Activated CD4-positive, CD25-positive, alpha-beta regulatory T cell treated with anti-CD3 and anti-CD28 coated beads, Interleukin-2, amount 50 U/mL, for 24 hours (primary cell): ENCODE measurements at regions not wholly inside any gene's neighbourhood (a gene's known extent, or its start where the extent isn't known, plus 50 kb on each side); places are given as distances from the start of the nearest gene placed in this dataset.
"Not testable (repeated sequence)": the region's sequence is repeated elsewhere in the genome, so short reads cannot be mapped to it uniquely, and the experiment has no call there.

Source experiments
- ATAC-seq, 2 donors: fragments of 150-1000 bp; cut with Tn5 transposase; one replicate each; pipeline ENCODE4 v1.10.0; 2021; ENCODE audit warnings: mild to moderate bottlenecking in 1 of 2, moderate library complexity in 1 of 2

- ATAC-seq = no peak
Observed at GRCh38 chr5:101458587-101458986, 555.5 kb upstream of the ST8SIA4 start.

GRCh38 chr5:101455851-101456250 lies 552.8 kb upstream of the ST8SIA4 start:
- no peak for ATAC-seq

- ATAC-seq = no peak
Observed at GRCh38 chr5:101455048-101455447, 552.0 kb upstream of the ST8SIA4 start.

- ATAC-seq = not testable (repeated sequence)
Observed at GRCh38 chr5:101442281-101442680, 539.2 kb upstream of the ST8SIA4 start.

GRCh38 chr5:101440173-101440572 lies 537.1 kb upstream of the ST8SIA4 start:
- no peak for ATAC-seq

GRCh38 chr5:101437351-101437750 lies 534.3 kb upstream of the ST8SIA4 start:
- no peak for ATAC-seq

GRCh38 chr5:101435768-101436167 lies 532.7 kb upstream of the ST8SIA4 start:
- ATAC-seq = no peak

- no peak for ATAC-seq
Observed at GRCh38 chr5:101431201-101431600, 528.1 kb upstream of the ST8SIA4 start.

GRCh38 chr5:101430551-101430950 lies 527.5 kb upstream of the ST8SIA4 start:
- ATAC-seq = no peak

- ATAC-seq = no peak
Observed at GRCh38 chr5:101429241-101429640, 526.2 kb upstream of the ST8SIA4 start.

GRCh38 chr5:101425339-101425859 lies 522.3 kb upstream of the ST8SIA4 start:
- ATAC-seq = no peak

- ATAC-seq = no peak
Observed at GRCh38 chr5:101424530-101425175, 521.6 kb upstream of the ST8SIA4 start.

- ATAC-seq = no peak
Observed at GRCh38 chr5:101418713-101419118, 515.6 kb upstream of the ST8SIA4 start.

- ATAC-seq = no peak
Observed at GRCh38 chr5:101404531-101404930, 501.4 kb upstream of the ST8SIA4 start.

- no peak for ATAC-seq
Observed at GRCh38 chr5:101393795-101394450, 490.8 kb upstream of the ST8SIA4 start.

- ATAC-seq = no peak
Observed at GRCh38 chr5:101390151-101390908, 487.2 kb upstream of the ST8SIA4 start.

GRCh38 chr5:101385276-101385675 lies 482.2 kb upstream of the ST8SIA4 start:
- no peak for ATAC-seq

GRCh38 chr5:101370181-101370580 lies 467.1 kb upstream of the ST8SIA4 start:
- no peak for ATAC-seq

- ATAC-seq = no peak
Observed at GRCh38 chr5:101364469-101364868, 461.4 kb upstream of the ST8SIA4 start.

- no peak for ATAC-seq
Observed at GRCh38 chr5:101362067-101362466, 459.0 kb upstream of the ST8SIA4 start.

- no peak for ATAC-seq
Observed at GRCh38 chr5:101346906-101347305, 443.8 kb upstream of the ST8SIA4 start.

GRCh38 chr5:101346447-101346846 lies 443.4 kb upstream of the ST8SIA4 start:
- ATAC-seq = no peak

GRCh38 chr5:101338226-101338625 lies 435.1 kb upstream of the ST8SIA4 start:
- ATAC-seq = no peak

- no peak for ATAC-seq
Observed at GRCh38 chr5:101327816-101328215, 424.7 kb upstream of the ST8SIA4 start.
